ENCODE measurements at regions not wholly inside any gene's neighbourhood (a gene's known extent, or its start where the extent isn't known, plus 50 kb on each side); places are given as distances from the start of the nearest gene placed in this dataset.

DNA sequence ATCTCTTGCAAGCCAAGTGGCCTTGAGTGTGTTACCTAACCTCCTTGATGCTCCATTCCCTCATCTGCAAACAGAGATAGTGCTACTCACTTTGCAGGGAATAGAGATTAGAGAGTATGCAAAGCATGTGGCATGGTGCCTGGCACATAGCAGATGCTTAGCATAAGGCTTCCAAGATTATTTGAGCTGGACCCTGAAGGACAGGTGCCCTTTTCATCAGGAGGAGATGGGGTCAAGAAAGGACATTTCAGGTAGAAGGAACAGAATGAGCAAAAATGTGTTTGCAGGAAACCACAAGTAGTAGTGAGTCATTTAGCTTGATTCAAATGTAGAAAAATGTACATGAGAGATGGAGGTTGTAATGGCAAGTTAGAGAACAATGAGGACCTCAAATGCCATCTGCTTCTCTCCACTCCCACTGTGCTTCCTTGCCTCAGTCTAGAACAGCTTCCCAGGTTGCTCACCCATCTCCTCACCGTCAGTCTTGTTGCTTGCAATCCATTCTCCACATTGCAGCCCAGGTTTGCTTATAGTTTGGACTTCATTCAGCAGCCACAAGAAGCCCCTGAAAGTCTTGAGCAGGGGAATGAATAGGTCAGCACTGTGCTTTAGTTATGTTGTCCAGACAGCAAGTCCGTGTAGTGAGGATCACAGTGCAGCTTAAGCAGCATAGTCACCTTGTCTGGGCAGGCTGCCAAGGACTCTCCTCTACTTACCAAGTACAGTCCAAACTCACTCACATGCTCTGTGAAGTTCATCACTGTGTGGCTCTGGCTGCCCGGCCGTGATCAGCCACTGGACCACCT, 536.3 kb upstream of the CCDC196 start:
- TF ChIP-seq POLR2A (IDR thresholded peaks at IDR 0.05) (no peak), EP300 (IDR thresholded peaks at IDR 0.05) (no peak), POLR2AphosphoS5 (IDR thresholded peaks at IDR 0.05) (no peak)
- TF ChIP-seq, protein P1, sequence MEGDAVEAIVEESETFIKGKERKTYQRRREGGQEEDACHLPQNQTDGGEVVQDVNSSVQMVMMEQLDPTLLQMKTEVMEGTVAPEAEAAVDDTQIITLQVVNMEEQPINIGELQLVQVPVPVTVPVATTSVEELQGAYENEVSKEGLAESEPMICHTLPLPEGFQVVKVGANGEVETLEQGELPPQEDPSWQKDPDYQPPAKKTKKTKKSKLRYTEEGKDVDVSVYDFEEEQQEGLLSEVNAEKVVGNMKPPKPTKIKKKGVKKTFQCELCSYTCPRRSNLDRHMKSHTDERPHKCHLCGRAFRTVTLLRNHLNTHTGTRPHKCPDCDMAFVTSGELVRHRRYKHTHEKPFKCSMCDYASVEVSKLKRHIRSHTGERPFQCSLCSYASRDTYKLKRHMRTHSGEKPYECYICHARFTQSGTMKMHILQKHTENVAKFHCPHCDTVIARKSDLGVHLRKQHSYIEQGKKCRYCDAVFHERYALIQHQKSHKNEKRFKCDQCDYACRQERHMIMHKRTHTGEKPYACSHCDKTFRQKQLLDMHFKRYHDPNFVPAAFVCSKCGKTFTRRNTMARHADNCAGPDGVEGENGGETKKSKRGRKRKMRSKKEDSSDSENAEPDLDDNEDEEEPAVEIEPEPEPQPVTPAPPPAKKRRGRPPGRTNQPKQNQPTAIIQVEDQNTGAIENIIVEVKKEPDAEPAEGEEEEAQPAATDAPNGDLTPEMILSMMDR (IDR thresholded peaks at IDR 0.05) = no peak
- no peaks in the 10 kb centered on the region for H3K9me3 ChIP-seq
- no peak overlapping the region for H3K27ac ChIP-seq
- WGBS, 2 donors = 39 to 73% methylated on average over 4 of the region's 4 CpGs
- peak in 1 of 2 donors; percentile 76 for DNase-seq
- no peaks in the 10 kb centered on the region for H3K27me3 ChIP-seq
- H3K4me3 ChIP-seq = no peak overlapping the region
- H3K4me1 ChIP-seq = peaks cover 0 to 6% (median 0%) of the 10 kb centered on the region in 4 donors
- ATAC-seq (ENCODE audit: low FRiP score in 2 of 2) = peak in 1 of 2 donors; percentile 18
- H3K36me3 ChIP-seq = no peaks in the 10 kb centered on the region

DNA sequence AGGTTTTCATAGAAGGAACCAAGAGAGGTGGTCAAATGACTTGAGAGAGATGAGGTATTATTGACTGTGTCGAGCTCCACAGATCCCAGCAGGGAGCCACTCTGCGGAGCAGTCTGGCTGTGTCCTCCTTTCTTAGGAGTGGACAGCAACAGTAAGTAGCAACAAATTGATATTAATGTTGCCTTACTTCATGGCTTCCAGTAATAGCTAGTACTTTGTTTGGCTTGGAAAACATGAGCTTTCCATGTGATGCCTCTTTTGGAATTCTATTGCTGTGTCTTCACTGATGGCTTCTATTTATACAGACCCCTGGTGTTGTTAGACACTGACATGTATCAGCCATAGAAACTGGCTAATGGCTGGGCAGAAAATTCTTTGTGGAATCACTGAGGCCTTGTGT, 531.2 kb upstream of the CCDC196 start:
- no peak for DNase-seq
- Histone ChIP-seq H3K36me3 (no peaks in the 10 kb centered on the region), H3K27ac (no peak overlapping the region), H3K9me3 (no peaks in the 10 kb centered on the region), H3K4me1 (peaks cover 0 to 5% (median 0%) of the 10 kb centered on the region in 4 donors), H3K4me3 (no peak overlapping the region), H3K27me3 (no peaks in the 10 kb centered on the region)
- TF ChIP-seq EP300 (IDR thresholded peaks at IDR 0.05) (no peak), POLR2A (IDR thresholded peaks at IDR 0.05) (no peak), POLR2AphosphoS5 (IDR thresholded peaks at IDR 0.05) (no peak)
- TF ChIP-seq, protein P1 (IDR thresholded peaks at IDR 0.05) = no peak
- ATAC-seq (ENCODE audit: low FRiP score in 2 of 2) = no peak
- WGBS, 2 donors = 92% methylated on average over 2 of the region's 2 CpGs

DNA sequence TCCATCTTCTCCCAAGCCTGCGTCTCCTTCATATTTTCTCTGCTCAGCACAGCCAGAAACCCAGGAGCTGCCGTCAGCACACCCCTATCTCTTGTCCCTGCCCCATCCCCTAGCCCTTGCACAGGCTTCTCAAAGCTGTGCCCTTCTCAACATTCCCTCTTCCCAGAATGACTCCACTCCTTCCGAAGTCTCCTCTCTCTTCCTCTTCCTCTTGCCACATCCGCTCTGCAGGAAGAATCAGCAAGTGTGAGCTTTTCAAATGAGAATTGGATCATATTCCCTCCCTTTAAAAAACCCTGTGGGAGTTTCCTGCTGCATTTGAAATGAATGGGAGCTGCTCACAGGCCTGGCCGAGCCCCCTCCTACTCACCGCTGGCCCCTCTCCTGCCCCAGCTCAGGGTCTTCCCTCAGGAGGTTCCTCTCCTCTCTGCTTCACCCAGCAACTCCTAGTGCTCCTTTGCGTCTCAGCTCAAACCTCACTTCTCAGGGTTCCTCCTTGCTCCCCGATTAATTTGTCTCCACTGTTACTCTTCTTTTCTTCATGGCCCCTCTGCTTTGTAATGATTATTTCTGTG, 528.5 kb upstream of the CCDC196 start:
- WGBS, 2 donors = 93 to 96% methylated on average over 8 of the region's 8 CpGs
- no peak for DNase-seq

DNA sequence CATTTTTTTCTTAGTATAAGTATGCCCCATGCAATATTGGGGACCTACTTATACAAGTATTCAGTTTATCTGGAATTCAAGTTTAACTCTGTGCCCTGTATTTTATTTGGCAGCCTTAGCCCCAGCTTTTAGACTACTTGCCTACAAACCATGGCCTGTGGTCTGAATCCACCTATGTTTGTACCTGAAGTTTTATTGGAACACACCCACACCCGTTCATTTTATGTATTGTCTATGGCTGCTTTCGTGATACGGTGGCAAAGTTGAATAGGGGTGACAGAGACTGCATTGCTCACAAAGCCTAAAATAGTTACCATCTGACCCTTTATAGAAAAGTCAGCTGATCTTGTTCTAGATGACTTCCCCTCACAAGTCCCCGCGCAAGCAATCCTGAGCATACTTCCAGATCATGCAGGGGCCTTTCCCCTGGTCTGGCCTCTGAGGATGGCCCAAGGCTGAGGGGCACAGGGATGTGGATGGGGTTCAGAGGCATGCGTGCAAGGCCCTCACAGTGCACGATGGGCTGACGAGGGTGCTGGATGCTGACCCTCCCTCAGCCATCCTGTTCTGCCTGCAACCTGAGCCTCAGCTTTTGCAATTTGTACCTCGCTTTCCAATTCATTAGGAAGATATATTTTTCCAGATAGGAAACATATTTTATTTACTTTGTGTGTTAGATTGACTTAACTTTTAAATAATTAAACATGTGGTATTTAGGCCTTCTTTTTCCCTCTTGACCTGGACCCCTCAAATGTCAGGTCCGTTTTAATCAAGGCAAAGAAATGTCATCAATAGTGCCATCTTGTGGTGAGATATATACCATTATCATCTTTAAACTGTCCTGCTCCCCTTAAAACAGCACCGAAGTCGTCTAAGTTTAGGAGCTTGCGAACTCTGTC, 527.3 kb upstream of the CCDC196 start:
- Histone ChIP-seq H3K4me1 (no peaks in the 10 kb centered on the region), H3K27me3 (no peaks in the 10 kb centered on the region), H3K27ac (no peak overlapping the region), H3K9me3 (no peaks in the 10 kb centered on the region), H3K4me3 (no peak overlapping the region), H3K36me3 (no peaks in the 10 kb centered on the region)
- no peak for TF ChIP-seq POLR2AphosphoS5 (IDR thresholded peaks at IDR 0.05)
- TF ChIP-seq, protein P1 (IDR thresholded peaks at IDR 0.05) = peak in 3 of 6 experiments; percentile 40 to 50 (median 45)
- ATAC-seq (ENCODE audit: low FRiP score in 2 of 2) (peak in 1 of 2 donors; percentile 53), DNase-seq (peak in 1 of 2 donors; percentile 11)
- WGBS, 2 donors = 67 to 68% methylated on average over 13 of the region's 13 CpGs

More for the DNA sequence above, 528.5 kb upstream of the CCDC196 start:
- no peaks in the 10 kb centered on the region for H3K9me3 ChIP-seq
- no peaks in the 10 kb centered on the region for H3K36me3 ChIP-seq
- H3K27me3 ChIP-seq = no peaks in the 10 kb centered on the region
- no peaks in the 10 kb centered on the region for H3K4me1 ChIP-seq
- H3K27ac ChIP-seq = no peak overlapping the region
- no peak for TF ChIP-seq EP300 (IDR thresholded peaks at IDR 0.05)
- no peak for TF ChIP-seq POLR2AphosphoS5 (IDR thresholded peaks at IDR 0.05)
- TF ChIP-seq POLR2A (IDR thresholded peaks at IDR 0.05) = no peak
- no peak overlapping the region for H3K4me3 ChIP-seq
- no peak for ATAC-seq (ENCODE audit: low FRiP score in 2 of 2)

GRCh38 chr14:65959563-65960024, 526.6 kb upstream of the CCDC196 start:
- TF ChIP-seq, protein P1 (IDR thresholded peaks at IDR 0.05) = peak in 1 of 6 experiments; percentile 31
- no peak for TF ChIP-seq POLR2AphosphoS5 (IDR thresholded peaks at IDR 0.05)
- no peak for TF ChIP-seq EP300 (IDR thresholded peaks at IDR 0.05)
- TF ChIP-seq POLR2A (IDR thresholded peaks at IDR 0.05) = no peak
- WGBS, 2 donors = 75 to 78% methylated on average over 2 of the region's 2 CpGs
- no peak for DNase-seq
- no peaks in the 10 kb centered on the region for H3K27me3 ChIP-seq
- H3K4me1 ChIP-seq = no peaks in the 10 kb centered on the region
- H3K36me3 ChIP-seq = no peaks in the 10 kb centered on the region
- H3K9me3 ChIP-seq = no peaks in the 10 kb centered on the region
- no peak overlapping the region for H3K4me3 ChIP-seq
- no peak for ATAC-seq (ENCODE audit: low FRiP score in 2 of 2)
- no peak overlapping the region for H3K27ac ChIP-seq
